ENCODE measurements at regions not wholly inside any gene's neighbourhood (a gene's known extent, or its start where the extent isn't known, plus 50 kb on each side); places are given as distances from the start of the nearest gene placed in this dataset.

- no peak for DNase-seq
Observed at GRCh38 chr9:103978396-103978795, 115.7 kb upstream of the SMC2 start.

DNA sequence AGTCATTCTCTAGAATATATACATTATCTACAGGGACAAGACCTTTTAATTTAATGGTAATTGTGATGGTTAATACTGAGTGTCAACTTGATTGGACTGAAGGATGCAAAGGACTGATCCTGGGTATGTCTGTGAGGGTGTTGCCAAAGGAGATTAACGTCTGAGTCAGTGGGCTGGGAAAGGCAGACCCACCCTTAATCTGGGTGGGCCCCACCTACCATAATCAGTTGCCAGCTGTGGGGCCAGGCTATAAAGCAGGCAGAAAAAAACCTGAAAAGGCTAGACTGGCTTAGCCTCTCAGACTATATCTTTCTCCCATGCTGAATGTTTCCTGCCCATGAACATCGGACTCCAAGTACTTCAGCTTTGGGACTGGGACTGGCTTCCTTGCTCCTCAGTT, 112.2 kb upstream of the SMC2 start:
- no peak for DNase-seq

DNA sequence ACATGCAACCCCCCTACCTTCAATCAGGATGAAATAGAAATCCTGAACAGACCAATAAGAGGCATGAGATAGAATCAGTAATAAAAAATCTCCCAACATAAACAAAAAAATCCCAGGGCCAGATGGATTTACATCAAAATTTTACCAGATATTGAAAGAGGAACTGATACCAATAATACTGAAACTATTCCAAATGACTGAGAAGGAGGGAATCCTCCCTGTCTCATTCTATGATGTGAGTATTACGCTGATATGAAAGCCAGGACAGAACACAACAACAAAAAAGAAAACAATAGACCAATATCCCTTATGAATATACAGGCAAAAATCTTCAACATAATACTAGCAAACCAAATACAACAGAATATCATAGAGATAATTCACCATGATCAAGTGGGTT, 109.0 kb upstream of the SMC2 start:
- DNase-seq: no peak

DNA sequence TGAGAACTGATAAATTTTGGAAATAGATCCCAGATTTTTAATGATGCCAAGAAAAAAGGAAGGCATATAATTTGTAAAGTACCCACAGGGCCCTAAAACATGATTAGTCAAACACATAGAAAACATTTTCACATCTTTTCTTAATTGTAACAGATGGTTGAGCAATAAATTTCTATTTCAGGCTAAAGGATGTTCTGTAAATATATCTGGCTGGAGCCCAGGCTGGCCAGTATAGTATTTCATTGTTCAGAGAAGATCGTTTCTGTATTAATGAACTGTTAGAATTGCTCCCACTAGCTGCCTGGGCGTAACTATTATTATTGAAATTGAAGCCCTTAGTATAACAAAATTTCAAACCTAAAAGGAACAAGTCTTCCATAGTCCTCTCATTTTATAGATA, 105.3 kb upstream of the SMC2 start:
- DNase-seq: no peak

DNA sequence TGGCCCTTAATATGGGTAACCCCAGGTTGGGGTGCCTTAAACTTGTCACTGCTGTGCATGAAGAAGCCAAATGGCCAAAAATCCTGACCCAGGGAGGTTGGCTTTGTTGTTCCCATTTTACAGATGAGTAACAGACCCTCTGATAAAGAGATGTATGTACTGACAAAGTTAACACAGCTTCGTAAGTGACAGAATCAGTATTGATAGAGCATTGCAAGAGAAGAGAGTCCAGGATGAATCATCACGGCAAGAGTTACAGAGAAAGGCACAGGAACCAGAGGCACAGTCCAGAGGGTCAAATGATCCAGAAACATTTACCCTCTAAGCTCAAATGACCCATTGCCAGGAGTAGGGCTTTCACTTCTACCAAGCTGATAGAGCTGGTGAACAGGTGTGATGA, 103.8 kb upstream of the SMC2 start:
- no peak for DNase-seq

- DNase-seq: no peak
Observed at GRCh38 chr9:103991001-103991400, 103.1 kb upstream of the SMC2 start.

- no peak for DNase-seq
Observed at GRCh38 chr9:103991698-103992097, 102.4 kb upstream of the SMC2 start.

DNA sequence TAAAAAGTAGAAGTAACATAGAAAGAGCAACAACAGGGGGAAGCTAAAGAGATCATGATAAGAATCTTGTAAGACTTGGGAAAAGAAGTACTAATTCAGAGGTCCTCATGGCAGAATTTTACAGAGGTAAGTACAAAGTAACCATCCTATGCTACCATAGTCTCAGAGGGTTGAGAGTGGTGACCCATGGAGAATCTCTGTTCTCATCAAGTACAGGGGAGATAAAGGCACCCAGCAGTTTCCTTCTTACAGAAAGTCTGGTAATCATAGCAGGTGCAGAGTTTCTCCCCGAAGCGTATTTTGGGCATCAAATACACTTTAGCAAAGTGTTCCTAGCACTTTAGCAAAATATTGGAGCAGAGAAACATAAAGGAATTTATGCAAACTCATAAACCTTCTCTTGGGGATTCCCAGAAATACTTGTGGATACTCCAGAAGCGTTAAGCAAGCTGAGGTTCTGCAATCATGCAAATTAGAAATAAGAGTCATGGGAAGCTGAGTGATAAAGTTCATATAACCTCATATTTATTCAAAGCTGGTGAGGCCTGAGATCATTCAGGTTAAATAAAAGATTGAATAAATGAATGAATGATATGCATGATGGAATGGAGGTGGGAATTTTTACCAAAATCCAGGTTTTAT, 101.0 kb upstream of the SMC2 start:
- DNase-seq: no peak

GRCh38 chr9:103997856-103998370, 96.2 kb upstream of the SMC2 start:
- DNase-seq: no peak

- no peak for DNase-seq
Observed at GRCh38 chr9:103999375-104000062, 94.6 kb upstream of the SMC2 start.

GRCh38 chr9:104009826-104010225, 84.3 kb upstream of the SMC2 start:
- peak; percentile 18 for DNase-seq

DNA sequence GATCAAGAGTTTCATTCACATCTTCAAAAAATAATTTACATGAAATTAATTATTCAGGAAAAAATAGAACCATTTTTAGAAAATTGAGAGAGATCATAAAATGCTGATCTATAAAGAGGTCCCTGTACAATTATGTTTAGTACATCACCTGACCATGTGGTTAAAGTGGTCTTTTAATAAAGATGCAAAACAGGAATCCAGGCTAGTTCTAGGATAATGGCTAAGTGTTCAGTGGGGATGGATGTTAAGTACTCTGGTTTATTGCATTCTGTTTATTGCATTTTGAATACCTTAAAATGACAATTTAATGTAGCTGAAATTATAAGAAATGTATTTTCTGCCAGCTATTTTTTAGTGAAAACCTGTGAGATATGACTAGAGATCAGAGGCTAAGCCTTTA, 72.0 kb upstream of the SMC2 start:
- DNase-seq: no peak

GRCh38 chr9:104025104-104025503, 69.0 kb upstream of the SMC2 start:
- no peak for DNase-seq

GRCh38 chr9:104025945-104026344, 68.2 kb upstream of the SMC2 start:
- DNase-seq: no peak

DNA sequence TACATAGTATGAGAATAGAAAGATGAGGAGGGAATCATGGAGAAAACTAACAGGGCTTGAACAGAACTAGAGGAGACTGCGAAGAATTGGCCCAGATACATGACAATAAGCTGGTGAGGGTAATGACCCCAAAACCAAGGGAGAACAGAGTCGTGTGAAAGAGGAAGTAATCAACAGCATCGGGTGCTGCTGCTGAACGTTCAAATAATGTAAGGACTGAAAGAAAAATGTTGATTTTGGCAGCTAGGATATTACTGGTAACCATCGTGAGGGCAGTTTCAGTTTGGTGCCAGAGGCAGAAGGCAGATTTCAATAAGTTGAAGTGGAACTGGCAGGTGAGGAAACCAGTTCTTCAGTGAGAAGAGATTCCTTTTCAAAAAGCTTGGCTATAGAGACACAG, 66.8 kb upstream of the SMC2 start:
- DNase-seq: no peak

GRCh38 chr9:104028827-104029226, 65.3 kb upstream of the SMC2 start:
- no peak for DNase-seq
